ENCODE measurements at regions not wholly inside any gene's neighbourhood (a gene's known extent, or its start where the extent isn't known, plus 50 kb on each side); places are given as distances from the start of the nearest gene placed in this dataset.

DNA sequence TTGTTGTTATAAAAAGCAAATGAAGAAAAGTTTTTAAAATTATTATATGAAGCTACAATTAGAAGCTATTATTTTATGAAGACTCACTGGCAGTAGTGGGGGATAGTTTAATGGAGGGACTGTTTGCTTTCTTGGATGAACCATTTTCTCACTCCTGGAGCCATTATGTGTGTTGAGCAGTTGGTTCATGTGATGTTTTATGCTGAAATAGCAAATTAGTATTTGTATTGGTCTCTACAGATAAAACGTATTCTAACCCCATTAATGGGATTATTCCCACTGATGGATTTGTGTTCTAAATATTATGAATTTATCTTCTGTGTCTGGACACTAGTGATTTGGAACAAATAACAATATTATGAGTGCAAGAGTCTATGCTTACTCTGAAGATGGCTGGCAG lies 507.5 kb upstream of the FSHR start:
- DNase-seq (ENCODE audit: extremely low read depth, low read depth), result no peak
- H3K4me3 ChIP-seq (replicated peaks; ENCODE audit: low read depth, low read length), result no peak overlapping the region
- TF ChIP-seq, protein P1, sequence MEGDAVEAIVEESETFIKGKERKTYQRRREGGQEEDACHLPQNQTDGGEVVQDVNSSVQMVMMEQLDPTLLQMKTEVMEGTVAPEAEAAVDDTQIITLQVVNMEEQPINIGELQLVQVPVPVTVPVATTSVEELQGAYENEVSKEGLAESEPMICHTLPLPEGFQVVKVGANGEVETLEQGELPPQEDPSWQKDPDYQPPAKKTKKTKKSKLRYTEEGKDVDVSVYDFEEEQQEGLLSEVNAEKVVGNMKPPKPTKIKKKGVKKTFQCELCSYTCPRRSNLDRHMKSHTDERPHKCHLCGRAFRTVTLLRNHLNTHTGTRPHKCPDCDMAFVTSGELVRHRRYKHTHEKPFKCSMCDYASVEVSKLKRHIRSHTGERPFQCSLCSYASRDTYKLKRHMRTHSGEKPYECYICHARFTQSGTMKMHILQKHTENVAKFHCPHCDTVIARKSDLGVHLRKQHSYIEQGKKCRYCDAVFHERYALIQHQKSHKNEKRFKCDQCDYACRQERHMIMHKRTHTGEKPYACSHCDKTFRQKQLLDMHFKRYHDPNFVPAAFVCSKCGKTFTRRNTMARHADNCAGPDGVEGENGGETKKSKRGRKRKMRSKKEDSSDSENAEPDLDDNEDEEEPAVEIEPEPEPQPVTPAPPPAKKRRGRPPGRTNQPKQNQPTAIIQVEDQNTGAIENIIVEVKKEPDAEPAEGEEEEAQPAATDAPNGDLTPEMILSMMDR (IDR thresholded peaks at IDR 0.05; ENCODE audit: low read depth, low read length, missing control alignments), result no peak

DNA sequence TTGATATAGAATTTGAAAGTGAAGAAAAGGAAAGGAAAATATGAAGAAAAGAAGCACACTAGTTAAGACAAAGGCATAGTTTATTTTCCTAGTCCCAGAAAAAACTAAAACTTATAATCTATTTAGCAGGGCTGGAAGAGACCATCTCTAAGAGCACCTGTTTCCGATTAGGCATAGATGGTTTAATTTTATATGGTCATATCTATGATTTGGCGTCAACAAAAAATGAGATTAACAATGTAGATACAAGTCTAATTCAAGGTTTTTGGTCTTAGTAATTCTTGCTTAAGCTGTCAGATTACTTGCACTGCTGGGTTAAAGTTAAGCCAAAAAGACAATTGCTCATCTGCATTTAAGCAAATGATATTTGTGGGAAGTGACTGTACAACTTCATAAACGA lies 502.5 kb upstream of the FSHR start:
- H3K4me3 ChIP-seq (replicated peaks; ENCODE audit: low read depth, low read length), result no peak overlapping the region
- TF ChIP-seq, protein P1 (IDR thresholded peaks at IDR 0.05; ENCODE audit: low read depth, low read length, missing control alignments), result no peak
- no peak for DNase-seq (ENCODE audit: extremely low read depth, low read depth)

DNA sequence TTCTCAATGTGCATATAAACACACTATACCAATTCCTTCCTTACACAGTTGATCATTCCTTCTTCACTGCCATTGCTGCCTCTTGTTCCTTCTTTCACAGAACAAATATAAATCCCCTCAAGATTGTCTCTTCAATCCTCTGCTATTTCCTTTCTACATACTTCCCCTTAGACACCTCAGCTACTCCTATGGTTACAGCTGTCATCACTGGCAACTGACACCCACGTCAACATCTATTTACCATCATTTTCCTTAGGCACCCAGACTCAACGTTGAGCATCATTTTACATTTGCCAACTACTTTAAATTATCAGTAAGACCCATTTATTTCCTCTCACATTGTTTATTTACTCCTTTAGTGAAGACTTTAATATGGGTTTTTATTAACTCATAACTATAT lies 488.8 kb upstream of the FSHR start:
- TF ChIP-seq, protein P1 (IDR thresholded peaks at IDR 0.05; ENCODE audit: low read depth, low read length, missing control alignments), result no peak

DNA sequence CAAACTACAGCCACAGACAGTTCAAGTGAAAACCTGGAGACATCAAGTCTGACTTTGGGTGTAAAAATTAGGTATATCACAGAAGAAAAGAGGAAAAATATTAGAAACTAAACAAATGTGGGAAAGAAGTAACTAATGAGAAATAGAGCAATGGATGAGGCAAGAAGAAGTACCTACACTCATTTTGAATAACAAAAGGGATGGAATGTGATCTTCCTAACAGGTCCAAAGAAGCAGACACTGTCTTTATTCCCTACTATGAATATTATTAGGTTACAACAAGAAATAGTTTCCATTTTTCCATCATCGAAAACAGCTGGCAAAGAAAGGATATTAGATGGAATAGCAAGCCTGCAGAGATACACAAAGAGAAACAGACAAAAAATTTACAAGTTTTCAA lies 486.3 kb upstream of the FSHR start:
- no peak for DNase-seq (ENCODE audit: extremely low read depth, low read depth)
- H3K4me3 ChIP-seq (replicated peaks; ENCODE audit: low read depth, low read length), result no peak overlapping the region
- TF ChIP-seq, protein P1 (IDR thresholded peaks at IDR 0.05; ENCODE audit: low read depth, low read length, missing control alignments), result no peak

More for the DNA sequence above, 488.8 kb upstream of the FSHR start:
- no peak overlapping the region for H3K4me3 ChIP-seq (replicated peaks; ENCODE audit: low read depth, low read length)
- DNase-seq (ENCODE audit: extremely low read depth, low read depth), result no peak

DNA sequence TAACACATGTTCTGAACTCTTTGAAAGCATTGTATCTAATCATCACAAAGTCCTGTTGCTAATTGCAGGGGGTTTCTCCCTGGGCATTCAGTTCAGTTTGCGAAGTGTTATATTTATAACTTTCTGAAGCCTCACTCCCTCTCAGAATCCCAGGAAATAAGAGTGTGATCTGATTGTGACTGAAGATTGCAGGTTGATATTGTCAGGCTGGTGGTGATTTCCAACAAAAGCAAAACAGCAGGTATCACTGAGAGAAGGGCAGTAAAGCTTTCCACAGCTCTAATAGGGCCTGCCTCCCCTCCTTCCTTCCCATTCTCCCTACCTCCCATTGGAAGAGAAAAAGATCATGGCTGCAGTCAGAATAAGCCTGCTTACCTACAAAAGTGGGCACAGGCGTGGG lies 466.7 kb upstream of the FSHR start:
- TF ChIP-seq, protein P1 (IDR thresholded peaks at IDR 0.05; ENCODE audit: low read depth, low read length, missing control alignments), result no peak
- H3K4me3 ChIP-seq (replicated peaks; ENCODE audit: low read depth, low read length), result no peak overlapping the region

DNA sequence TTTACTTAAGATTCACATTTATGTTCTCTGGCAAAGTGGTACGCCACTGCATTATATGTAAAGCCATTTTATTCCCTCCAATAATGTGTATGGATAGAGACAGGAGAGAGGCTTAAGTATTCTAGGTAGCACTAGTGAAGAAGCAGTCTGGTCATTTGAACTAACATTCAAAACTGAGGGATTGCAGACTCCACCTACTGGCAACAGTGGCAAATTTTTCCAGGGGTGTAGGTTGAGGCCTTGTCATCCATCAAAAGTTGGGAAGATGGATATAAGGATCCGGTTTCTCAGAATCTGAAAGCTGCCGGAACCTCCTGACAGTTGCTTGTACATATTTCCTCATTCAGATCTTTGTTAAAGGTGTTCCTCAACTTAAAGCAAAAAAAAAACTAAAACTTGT lies 465.5 kb upstream of the FSHR start:
- TF ChIP-seq, protein P1 (IDR thresholded peaks at IDR 0.05; ENCODE audit: low read depth, low read length, missing control alignments), result no peak
- DNase-seq (ENCODE audit: extremely low read depth, low read depth), result no peak
- H3K4me3 ChIP-seq (replicated peaks; ENCODE audit: low read depth, low read length), result no peak overlapping the region

More for the DNA sequence above, 466.7 kb upstream of the FSHR start:
- DNase-seq (ENCODE audit: extremely low read depth, low read depth), result no peak

DNA sequence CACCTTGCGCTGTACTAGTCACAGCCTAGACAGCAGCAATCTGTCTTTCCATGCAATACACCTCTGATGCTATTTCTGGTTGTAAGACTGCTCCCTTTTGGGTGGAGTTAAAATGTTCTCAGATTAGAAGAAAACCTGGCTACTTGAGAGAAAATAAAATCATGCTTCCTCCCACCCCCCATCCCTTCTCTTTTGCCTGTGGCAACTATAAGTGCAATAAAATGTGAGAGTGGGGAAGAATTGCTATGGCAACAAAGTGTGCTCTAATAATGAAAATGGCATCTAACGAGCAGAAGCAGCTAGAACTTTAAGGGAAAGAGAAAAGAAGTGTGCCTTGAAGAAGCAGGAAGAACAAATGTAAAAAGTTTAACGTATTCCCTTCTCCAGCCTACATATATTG lies 464.2 kb upstream of the FSHR start:
- no peak for DNase-seq (ENCODE audit: extremely low read depth, low read depth)
- H3K4me3 ChIP-seq (replicated peaks; ENCODE audit: low read depth, low read length), result no peak overlapping the region
- TF ChIP-seq, protein P1 (IDR thresholded peaks at IDR 0.05; ENCODE audit: low read depth, low read length, missing control alignments), result no peak
